ENCODE measurements at regions not wholly inside any gene's neighbourhood (a gene's known extent, or its start where the extent isn't known, plus 50 kb on each side); places are given as distances from the start of the nearest gene placed in this dataset.

GRCh38 chr5:173513521-173513991 is 102.9 kb downstream of the BOD1 start:
- TF ChIP-seq CTCF (IDR thresholded peaks at IDR 0.05; ENCODE audit: low read depth, low read length) (no peak), EZH2phosphoT487 (IDR thresholded peaks at IDR 0.05; ENCODE audit: low read depth) (no peak)
